ENCODE measurements at regions not wholly inside any gene's neighbourhood (a gene's known extent, or its start where the extent isn't known, plus 50 kb on each side); places are given as distances from the start of the nearest gene placed in this dataset.

DNA sequence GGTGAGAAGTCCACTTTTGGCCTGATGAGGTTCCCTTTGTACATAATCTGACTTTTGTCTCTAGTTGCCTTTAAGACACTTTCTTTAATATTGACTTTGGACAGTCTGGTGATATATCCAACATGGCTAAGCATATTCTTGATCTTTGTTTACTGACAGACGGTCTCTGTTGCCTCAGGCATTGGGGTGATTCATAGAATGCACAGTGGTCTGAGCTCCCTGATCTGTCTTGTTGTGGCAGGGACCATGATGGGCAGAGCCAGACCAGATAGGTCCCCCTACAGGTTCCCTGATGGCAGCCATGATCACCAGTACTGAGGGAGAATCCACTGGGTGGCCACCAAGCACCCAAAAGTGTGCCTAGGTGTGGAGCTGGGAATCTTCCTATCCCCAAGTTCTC is 678.1 kb downstream of the MCTP2 start:
- TF ChIP-seq, protein P1, sequence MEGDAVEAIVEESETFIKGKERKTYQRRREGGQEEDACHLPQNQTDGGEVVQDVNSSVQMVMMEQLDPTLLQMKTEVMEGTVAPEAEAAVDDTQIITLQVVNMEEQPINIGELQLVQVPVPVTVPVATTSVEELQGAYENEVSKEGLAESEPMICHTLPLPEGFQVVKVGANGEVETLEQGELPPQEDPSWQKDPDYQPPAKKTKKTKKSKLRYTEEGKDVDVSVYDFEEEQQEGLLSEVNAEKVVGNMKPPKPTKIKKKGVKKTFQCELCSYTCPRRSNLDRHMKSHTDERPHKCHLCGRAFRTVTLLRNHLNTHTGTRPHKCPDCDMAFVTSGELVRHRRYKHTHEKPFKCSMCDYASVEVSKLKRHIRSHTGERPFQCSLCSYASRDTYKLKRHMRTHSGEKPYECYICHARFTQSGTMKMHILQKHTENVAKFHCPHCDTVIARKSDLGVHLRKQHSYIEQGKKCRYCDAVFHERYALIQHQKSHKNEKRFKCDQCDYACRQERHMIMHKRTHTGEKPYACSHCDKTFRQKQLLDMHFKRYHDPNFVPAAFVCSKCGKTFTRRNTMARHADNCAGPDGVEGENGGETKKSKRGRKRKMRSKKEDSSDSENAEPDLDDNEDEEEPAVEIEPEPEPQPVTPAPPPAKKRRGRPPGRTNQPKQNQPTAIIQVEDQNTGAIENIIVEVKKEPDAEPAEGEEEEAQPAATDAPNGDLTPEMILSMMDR (conservative IDR thresholded peaks at IDR 0.05; ENCODE audit: low read depth, low read length) = no peak
- no peak for TF ChIP-seq EZH2 (IDR thresholded peaks at IDR 0.05; ENCODE audit: borderline replicate concordance, low read depth, low read length, poor library complexity, severe bottlenecking)
